Kidney (tissue), 13 donors: ENCODE measurements at regions not wholly inside any gene's neighbourhood (a gene's known extent, or its start where the extent isn't known, plus 50 kb on each side); places are given as distances from the start of the nearest gene placed in this dataset.

Experiments
- DNase-seq, 5 donors: peaks; one replicate each; pipeline ENCODE4 v3.0.0-alpha.2; 2013 to 2020
- FAIRE-seq: peaks from 2 replicates; lab custom pipeline; 2012; peaks lifted over from hg19 to GRCh38; lab: Jason Lieb, UNC
- H3K27ac ChIP-seq, 2 donors: one replicate each; pipeline ENCODE4 v1.7.0; 2013; ENCODE audit warnings: low read depth in 2 of 2, low read length in 2 of 2, inconsistent platforms in 1 of 2
- H3K27me3 ChIP-seq: one replicate; pipeline ENCODE4 v1.7.1; 2013; ENCODE audit warnings: low read length, inconsistent platforms; ENCODE audit not compliant: control insufficient read depth, insufficient read depth
- H3K36me3 ChIP-seq, 3 donors: one replicate each; pipeline versions ENCODE4 v1.7.0 to v1.7.1; 2013; ENCODE audit warnings: low read length in 3 of 3, control low read depth in 1 of 3, inconsistent platforms in 1 of 3; ENCODE audit not compliant: insufficient read depth in 3 of 3, control insufficient read depth in 2 of 3
- H3K4me1 ChIP-seq, 3 donors: one replicate each; pipeline versions ENCODE4 v1.7.0 to v1.7.1; 2013; ENCODE audit warnings: low read length in 3 of 3, inconsistent platforms in 1 of 3, low read depth in 1 of 3; ENCODE audit not compliant: control insufficient read depth in 2 of 3, insufficient read depth in 2 of 3
- H3K4me3 ChIP-seq, 3 donors: one replicate each; pipeline versions ENCODE4 v1.7.0 to v1.8.1; 2013; ENCODE audit warnings: low read length in 3 of 3, control low read depth in 1 of 3, inconsistent platforms in 1 of 3
- H3K9ac ChIP-seq, 3 donors: one replicate each; pipeline versions ENCODE4 v1.7.0 to v1.7.1; 2013; ENCODE audit warnings: low read length in 3 of 3, control low read depth in 1 of 3, inconsistent platforms in 1 of 3
- H3K9me3 ChIP-seq, 3 donors: one replicate each; pipeline versions ENCODE4 v1.7.0 to v1.7.1; 2013; ENCODE audit warnings: low read length in 3 of 3, control low read depth in 1 of 3, inconsistent platforms in 1 of 3; ENCODE audit not compliant: control insufficient read depth in 2 of 3, insufficient read depth in 1 of 3
- intact Hi-C: fragments of 100-400 bp; cut with DNase I; formaldehyde crosslinking; loops from one replicate; pipeline ENCODE4 v1.11.1; 2022
- TF ChIP-seq, protein P1 (sequence below): IDR thresholded peaks from 3 replicates; pipeline ENCODE4 v1.5.1; 2012; ENCODE audit warnings: mild to moderate bottlenecking, moderate library complexity, borderline replicate concordance; ENCODE audit not compliant: insufficient read depth; ENCODE audit errors: extremely low read depth
- donor health status: control.
- donor health status: control.
- donor health status: control.
- donor health status: control.
- donor health status: control.
- donor health status: DM: yes; HTN: yes; CAD: no.
- donor health status: Normal renal cell carcinoma (clear cell type).

DNA sequence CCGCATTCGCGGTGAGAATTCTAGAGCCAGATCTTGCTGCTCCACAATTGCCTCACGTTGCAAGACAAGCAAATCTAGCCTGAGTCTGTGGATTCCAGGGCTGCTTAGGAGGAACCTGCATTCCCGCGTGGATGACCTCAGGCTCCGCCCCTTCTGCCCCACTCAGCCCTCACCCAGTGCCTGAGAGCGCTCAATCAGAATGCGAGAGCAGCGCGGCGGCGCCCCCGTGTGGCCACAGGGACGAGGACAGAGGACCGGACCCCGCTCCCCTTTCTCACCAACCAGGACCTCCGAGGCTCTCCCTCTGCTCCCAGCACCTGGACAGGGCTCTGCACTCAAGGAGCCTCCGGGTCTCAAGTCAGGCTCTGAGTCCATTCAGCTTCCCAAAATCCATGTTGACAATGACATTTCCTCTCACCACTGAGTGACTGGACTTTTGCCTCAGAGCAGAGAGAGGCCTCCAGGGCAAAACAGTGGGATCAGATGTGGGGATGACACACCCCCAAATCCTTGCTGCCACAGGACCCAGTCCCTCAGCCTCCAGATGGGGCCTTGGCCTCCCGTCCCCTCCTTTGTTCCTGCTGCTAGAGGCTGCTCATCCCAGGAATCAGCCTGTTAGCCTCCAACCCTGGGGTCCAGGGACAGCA is 52.0 kb downstream of the RPP21 start:
- TF ChIP-seq, protein P1, sequence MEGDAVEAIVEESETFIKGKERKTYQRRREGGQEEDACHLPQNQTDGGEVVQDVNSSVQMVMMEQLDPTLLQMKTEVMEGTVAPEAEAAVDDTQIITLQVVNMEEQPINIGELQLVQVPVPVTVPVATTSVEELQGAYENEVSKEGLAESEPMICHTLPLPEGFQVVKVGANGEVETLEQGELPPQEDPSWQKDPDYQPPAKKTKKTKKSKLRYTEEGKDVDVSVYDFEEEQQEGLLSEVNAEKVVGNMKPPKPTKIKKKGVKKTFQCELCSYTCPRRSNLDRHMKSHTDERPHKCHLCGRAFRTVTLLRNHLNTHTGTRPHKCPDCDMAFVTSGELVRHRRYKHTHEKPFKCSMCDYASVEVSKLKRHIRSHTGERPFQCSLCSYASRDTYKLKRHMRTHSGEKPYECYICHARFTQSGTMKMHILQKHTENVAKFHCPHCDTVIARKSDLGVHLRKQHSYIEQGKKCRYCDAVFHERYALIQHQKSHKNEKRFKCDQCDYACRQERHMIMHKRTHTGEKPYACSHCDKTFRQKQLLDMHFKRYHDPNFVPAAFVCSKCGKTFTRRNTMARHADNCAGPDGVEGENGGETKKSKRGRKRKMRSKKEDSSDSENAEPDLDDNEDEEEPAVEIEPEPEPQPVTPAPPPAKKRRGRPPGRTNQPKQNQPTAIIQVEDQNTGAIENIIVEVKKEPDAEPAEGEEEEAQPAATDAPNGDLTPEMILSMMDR: peak; percentile 83
- intact Hi-C loops: loop anchor here (10.0 kb wide), 1 partner anchor 162 kb away; no protein-coding TSS in a partner anchor
- DNase-seq: peak; percentile 76 to 90 (median 80)
- Histone ChIP-seq H3K9ac (no peak overlapping the region), H3K9me3 (no peaks in the 10 kb centered on the region), H3K4me1 (no peaks in the 10 kb centered on the region), H3K27ac (no peak overlapping the region), H3K27me3 (peaks cover 6% of the 10 kb centered on the region), H3K4me3 (no peak overlapping the region), H3K36me3 (no peaks in the 10 kb centered on the region)
- FAIRE-seq: no peak

DNA sequence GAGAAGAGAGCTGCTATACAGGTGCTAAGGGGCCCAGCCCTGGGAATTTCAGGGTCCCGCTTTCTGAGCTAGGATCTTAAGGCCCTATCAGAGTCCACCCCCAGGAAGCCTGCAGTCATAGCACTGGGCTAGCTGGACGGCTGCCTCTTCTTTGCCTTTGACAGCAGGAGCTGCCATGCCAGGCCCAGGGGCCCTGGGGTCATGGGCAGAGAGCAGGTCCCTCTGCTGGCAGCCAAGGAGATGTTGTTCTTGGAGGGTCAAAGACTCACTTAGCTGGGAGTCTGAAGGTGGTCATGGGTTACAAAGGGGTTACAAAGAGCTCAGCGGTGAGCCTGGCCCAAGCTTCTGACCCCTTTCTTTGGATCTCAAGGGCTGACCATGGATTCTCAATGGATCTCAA is 52.7 kb downstream of the RPP21 start:
- H3K36me3 ChIP-seq: no peaks in the 10 kb centered on the region
- TF ChIP-seq, protein P1: no peak
- no peaks in the 10 kb centered on the region for H3K9me3 ChIP-seq
- peaks cover 6% of the 10 kb centered on the region for H3K27me3 ChIP-seq
- no peak overlapping the region for H3K4me3 ChIP-seq
- H3K9ac ChIP-seq: no peak overlapping the region
- DNase-seq (no peak), FAIRE-seq (no peak)
- intact Hi-C loops: loop anchor here (10.0 kb wide), 1 partner anchor 163 kb away; no protein-coding TSS in a partner anchor
- H3K4me1 ChIP-seq: no peaks in the 10 kb centered on the region
- no peak overlapping the region for H3K27ac ChIP-seq

DNA sequence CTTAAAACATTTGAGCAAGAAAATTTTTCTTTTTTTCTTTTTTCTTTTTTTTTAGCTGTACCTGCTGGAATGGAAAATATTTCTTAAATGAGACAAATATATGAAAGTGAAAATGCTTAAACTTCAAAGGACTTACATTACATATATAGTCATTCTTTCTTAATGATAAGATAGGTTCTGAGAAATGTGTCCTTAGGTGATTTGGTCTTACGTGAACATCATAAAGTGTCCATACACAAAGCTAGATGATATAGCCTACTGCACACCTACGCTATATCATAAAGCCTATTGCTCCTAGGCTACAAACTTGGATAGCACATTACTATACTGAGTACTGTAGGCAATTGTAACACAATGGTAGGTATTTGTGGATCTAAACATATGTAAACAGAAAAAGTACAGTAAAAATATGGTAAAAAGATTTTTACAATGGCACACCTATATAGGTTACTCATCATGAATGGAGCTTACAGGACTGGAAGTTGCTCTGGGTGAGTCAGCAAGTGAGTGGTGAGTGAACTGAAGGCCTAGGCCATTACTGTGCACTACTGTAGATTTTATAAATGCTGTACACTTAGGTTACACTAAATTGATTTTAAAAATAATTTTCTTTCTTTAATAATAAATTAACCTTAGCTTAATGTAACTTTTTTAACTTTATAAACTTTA is 54.6 kb downstream of the RPP21 start:
- intact Hi-C loops: loop anchor here (10.0 kb wide), 1 partner anchor 165 kb away; no protein-coding TSS in a partner anchor
- peaks cover 6% of the 10 kb centered on the region for H3K27me3 ChIP-seq
- no peaks in the 10 kb centered on the region for H3K9me3 ChIP-seq
- H3K4me3 ChIP-seq: no peak overlapping the region
- H3K27ac ChIP-seq: no peak overlapping the region
- no peak for FAIRE-seq
- no peaks in the 10 kb centered on the region for H3K36me3 ChIP-seq
- no peaks in the 10 kb centered on the region for H3K4me1 ChIP-seq
- H3K9ac ChIP-seq: no peak overlapping the region
- DNase-seq: no peak
- TF ChIP-seq, protein P1: no peak
